GM19397 (cell line): ENCODE measurements at regions not wholly inside any gene's neighbourhood (a gene's known extent, or its start where the extent isn't known, plus 50 kb on each side); places are given as distances from the start of the nearest gene placed in this dataset.

Experiments used
- ATAC-seq: cut with Tn5 transposase; IDR thresholded peaks from one replicate; pipeline ENCODE4 v1.9.1; 2021; ENCODE audit warnings: mild to moderate bottlenecking, moderate library complexity; ENCODE audit not compliant: unreplicated experiment

GRCh38 chr15:95946241-95946640, 384.3 kb upstream of the NR2F2 start:
- ATAC-seq: no peak

- no peak for ATAC-seq
Measured at GRCh38 chr15:95946926-95947325, 383.6 kb upstream of the NR2F2 start.

- ATAC-seq: no peak
Measured at GRCh38 chr15:95948411-95948810, 382.1 kb upstream of the NR2F2 start.

GRCh38 chr15:95953032-95953431, 377.5 kb upstream of the NR2F2 start:
- ATAC-seq: no peak

GRCh38 chr15:95957861-95958260, 372.6 kb upstream of the NR2F2 start:
- no peak for ATAC-seq

- no peak for ATAC-seq
Measured at GRCh38 chr15:95958382-95958781, 372.1 kb upstream of the NR2F2 start.

GRCh38 chr15:95968856-95969255, 361.6 kb upstream of the NR2F2 start:
- ATAC-seq: no peak

- no peak for ATAC-seq
Measured at GRCh38 chr15:95970326-95970725, 360.2 kb upstream of the NR2F2 start.

GRCh38 chr15:95972041-95972553, 358.4 kb upstream of the NR2F2 start:
- ATAC-seq: no peak

- ATAC-seq: no peak
Measured at GRCh38 chr15:95972812-95973211, 357.7 kb upstream of the NR2F2 start.

- peak; percentile 79 for ATAC-seq
Measured at GRCh38 chr15:95973566-95974256, 356.8 kb upstream of the NR2F2 start.

GRCh38 chr15:95975212-95975611, 355.3 kb upstream of the NR2F2 start:
- ATAC-seq: peak; percentile 55

GRCh38 chr15:95979286-95979685, 351.2 kb upstream of the NR2F2 start:
- ATAC-seq: no peak

- no peak for ATAC-seq
Measured at GRCh38 chr15:95981209-95981608, 349.3 kb upstream of the NR2F2 start.

- ATAC-seq: no peak
Measured at GRCh38 chr15:95987299-95987698, 343.2 kb upstream of the NR2F2 start.

GRCh38 chr15:95987886-95988573, 342.5 kb upstream of the NR2F2 start:
- ATAC-seq: no peak

- ATAC-seq: no peak
Measured at GRCh38 chr15:95988574-95988887, 342.0 kb upstream of the NR2F2 start.

GRCh38 chr15:95989392-95989791, 341.1 kb upstream of the NR2F2 start:
- no peak for ATAC-seq

GRCh38 chr15:95990833-95991232, 339.7 kb upstream of the NR2F2 start:
- no peak for ATAC-seq

GRCh38 chr15:95994418-95994817, 336.1 kb upstream of the NR2F2 start:
- ATAC-seq: no peak

- ATAC-seq: no peak
Measured at GRCh38 chr15:95995375-95996168, 334.9 kb upstream of the NR2F2 start.

GRCh38 chr15:95996494-95996893, 334.0 kb upstream of the NR2F2 start:
- no peak for ATAC-seq
